HG02973 (cell line): ENCODE measurements at regions not wholly inside any gene's neighbourhood (a gene's known extent, or its start where the extent isn't known, plus 50 kb on each side); places are given as distances from the start of the nearest gene placed in this dataset.

ENCODE experiments used
- ATAC-seq: cut with Tn5 transposase; IDR thresholded peaks from one replicate; pipeline ENCODE4 v1.9.1; 2021; ENCODE audit warnings: moderate library complexity; ENCODE audit not compliant: unreplicated experiment

GRCh38 chr10:124220971-124221355 lies 127.6 kb upstream of the CHST15 start:
- no peak for ATAC-seq

DNA sequence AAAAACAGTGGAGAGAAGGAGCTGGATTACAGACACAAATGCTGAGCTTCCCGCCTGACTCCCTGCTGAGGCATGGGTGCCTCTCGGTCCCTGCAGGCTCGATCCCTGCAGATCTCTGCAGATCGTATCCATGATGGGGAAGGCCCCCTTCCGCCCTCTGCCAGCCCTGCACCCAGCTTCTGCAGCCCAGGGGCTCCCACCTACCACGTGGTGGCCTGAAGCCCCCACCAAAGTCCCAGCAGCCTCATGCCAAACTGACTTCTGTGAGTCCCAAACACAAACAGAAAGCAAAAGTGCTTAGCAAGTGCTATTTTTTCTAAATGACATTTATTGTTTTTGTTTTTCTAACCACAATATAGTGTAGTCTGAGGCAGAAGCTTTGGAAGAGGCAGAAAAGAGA lies 127.1 kb upstream of the CHST15 start:
- ATAC-seq, result no peak

DNA sequence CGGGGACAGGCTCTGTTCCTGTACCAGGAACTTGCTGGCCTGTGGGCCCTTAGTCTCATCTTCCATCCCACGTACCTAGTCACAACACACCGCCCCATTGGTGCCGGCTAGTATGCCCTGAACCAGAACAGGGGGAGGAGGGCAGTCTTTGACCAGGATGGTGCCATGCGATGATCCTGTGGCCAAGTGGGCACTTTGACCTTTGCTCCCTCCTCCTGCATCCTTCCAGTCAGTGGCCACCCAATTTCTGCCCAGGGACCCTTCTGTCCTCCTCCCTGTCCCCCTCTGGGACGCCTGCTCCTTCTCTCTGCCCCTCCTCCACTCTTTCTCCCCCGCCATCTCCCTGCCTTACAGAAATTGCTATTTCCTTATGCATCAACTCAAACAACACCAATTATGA lies 126.3 kb upstream of the CHST15 start:
- no peak for ATAC-seq

DNA sequence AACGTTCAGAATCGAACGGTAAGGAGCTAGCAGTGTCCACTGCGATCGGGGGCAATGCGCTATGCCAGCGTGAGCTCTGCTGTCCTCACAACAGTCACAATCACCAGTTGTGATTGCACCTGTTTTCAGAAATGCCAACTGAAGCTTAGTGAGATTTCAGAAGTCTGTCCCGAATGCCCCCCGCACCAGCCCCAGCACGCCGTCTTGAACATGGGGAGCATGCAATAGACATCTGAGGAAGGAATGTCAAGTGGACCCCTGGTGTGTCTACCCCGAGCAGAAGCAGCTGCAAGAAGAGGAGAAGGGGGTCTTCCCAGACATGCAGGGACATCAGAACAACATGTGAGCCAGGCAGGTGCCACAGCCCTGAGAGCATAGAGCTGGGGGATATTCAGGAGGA lies 125.7 kb upstream of the CHST15 start:
- ATAC-seq, result no peak

DNA sequence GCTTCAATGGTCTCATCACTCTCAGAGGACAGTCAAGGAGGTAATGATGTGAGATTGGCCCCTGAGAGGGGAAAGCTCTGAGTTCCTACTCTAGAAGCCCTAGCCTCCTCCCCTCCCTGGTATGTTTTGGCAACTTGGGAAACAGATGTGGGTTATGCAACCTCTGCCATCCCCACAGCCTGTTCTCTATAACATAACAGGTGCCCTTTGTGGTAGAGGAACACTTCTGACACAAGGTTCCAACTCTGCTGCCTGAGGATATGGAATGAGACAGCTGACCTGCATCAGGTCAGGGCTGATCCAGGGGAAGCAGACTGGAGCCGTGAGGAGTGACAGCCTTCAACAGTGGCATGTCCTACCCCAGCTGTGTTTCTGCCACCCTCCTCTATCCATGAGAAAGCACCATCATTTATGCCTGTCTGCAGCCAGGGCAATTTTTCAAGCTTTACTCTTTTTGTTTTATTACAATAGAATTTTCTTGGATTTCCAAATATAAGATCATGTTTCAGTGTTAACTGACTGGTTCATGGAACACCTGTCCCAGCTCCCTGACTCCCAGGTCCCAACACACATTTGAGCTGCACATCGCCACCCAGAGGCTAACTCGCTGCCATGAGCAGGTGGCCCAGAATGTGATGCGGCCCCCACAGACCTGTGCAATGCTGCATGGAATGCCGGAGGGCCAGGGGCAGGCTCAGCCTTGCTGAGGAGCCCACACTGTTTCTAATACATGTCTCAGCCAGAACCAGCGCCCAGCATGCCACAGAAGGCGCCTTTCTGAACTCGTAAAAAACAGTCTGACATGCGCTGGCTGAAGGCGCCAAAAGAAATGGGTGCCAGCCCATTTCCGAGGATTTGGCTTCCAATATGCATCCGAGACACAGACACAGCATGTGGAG lies 124.8 kb upstream of the CHST15 start:
- ATAC-seq, result no peak

DNA sequence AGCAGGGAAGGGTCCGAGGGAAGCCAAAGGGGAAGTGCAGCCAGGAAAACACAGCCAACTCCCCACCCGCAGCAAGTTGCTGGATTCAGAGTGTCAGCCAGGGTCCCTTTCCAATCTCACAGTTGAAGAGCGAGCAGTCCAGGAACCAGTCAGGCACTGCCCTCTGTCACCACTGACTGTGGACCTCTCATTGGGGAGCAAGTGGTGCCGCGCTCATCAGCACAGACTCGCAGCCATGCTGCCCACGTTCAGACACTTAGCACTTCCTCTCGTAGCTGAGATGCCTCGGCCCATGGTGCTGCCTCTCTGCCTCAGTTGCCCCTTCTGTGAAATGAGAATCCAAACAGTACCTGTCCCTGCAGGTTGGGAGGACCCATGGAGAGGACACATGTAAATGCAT lies 123.6 kb upstream of the CHST15 start:
- no peak for ATAC-seq

DNA sequence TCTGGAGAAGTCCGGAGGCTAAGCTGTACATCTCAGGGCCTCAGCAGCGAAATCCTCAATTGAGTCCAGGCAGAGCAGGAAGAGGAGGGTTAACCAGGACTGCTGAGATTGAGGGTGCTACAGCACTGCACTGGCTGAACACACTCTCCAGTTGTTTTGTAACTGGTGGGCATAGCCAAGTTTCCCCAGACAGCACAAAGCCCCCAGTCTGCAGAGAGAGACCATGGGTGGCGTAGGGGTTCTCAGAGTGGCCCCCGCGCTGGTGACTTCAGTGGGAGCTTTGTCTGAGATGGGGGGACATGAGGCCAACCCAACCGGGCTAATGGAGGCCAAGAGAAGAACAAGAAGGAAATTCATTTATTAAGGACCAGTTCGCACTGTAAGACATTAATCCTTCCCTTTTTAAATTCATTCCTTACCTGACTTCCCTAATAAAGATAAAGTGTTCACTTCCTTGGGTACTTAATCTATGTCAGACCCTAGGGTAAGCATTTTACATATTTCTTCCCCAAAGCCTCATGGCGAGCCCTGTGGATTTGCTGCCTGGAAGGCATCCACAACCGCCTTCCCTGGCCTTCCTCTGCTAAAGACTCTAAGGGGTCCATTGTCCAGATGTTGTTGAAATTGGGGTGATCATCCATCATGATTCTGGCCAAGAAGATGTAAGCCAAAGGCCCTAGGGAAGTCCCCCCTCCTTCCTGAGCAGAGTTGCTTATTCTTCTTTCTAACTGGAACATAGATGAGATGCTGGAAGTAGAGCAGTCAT lies 121.4 kb upstream of the CHST15 start:
- ATAC-seq, result no peak

DNA sequence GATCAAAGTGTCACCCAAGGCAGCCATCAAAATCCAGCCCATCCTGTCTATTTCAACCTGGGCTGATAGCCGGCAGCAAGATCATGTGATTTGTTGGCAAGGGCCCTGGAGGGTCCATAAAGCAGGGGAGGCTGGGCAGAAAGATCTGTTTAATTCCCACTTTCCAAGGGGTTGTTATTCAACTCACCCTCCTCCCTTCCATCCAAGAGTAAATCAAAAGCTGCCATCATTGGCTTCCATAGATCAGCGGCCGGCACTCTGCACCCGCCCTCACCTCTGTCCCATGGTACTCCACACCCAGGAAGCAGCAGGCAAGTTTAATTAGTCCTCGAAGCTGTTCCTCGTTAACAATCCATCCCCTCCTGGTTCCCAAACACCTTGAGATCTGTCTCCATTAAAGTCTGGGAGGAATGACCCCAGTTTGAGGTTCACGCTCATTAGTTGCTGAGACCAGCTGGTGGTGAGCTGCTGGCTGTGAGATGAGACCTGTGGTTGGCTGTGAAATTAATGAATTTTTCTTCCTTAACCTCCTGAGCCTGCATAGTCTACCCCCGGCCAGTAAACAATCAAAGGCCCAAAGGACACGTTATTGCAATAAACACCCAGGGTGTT lies 120.6 kb upstream of the CHST15 start:
- ATAC-seq, result no peak

- ATAC-seq, result no peak
Measured at GRCh38 chr10:124213471-124213870, 120.1 kb upstream of the CHST15 start.

- no peak for ATAC-seq
Measured at GRCh38 chr10:124212702-124213101, 119.3 kb upstream of the CHST15 start.

DNA sequence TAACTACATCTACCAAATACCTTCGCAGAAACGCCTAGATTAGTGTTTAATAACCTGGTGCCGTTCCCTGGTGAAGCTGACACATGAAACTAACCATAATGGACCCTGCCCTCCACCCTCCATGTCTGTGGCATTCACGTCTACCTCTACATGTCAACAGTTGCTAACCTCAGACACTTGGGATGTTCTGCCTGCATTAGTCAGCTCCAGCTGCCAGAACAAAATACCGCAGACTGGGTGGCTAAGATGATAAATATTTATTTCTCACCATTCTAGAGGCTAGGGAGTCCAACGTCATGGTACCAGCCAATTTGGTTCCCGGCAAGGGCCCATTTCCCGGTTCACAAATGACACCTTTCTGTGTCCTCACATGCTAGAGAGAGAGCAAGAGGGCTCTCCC lies 118.5 kb upstream of the CHST15 start:
- ATAC-seq, result no peak

DNA sequence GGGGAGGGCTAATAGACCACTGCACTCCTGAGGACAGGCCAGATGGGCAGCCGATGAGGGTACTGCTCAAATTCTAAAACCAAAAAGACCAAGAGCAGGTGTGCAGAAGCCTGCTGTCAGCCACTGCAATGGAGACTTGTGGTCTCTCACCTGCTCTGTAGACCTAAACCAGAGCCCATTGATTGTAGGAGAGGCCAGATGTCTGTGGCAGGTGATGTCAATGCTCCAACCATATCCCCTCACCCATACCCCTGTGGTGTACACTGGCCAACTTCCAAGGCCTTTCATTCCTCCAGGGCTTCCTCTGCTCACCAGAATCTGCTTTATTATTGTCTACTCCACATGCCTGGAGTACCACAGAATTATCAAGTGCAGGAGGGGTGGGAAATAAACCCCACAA lies 116.9 kb upstream of the CHST15 start:
- ATAC-seq, result no peak

DNA sequence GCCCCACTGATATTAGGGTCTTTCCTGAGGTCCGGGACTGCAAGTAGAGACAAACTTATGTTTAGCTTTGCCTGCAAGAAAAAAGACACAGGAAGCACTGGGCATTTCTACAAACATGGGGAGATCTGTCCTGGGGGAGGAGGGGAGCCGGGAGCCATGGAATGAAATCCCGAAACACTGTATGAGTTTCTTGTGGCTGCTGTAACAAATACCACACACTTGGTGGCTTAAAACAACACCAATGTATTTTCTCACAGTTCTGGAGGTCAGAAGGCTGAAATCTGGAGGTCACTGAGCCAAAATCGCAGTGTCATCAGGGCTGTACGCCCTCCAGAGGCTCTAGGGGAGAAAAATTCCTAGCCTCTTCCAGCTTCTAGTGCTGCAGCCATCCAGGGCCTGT lies 114.0 kb upstream of the CHST15 start:
- ATAC-seq, result no peak

DNA sequence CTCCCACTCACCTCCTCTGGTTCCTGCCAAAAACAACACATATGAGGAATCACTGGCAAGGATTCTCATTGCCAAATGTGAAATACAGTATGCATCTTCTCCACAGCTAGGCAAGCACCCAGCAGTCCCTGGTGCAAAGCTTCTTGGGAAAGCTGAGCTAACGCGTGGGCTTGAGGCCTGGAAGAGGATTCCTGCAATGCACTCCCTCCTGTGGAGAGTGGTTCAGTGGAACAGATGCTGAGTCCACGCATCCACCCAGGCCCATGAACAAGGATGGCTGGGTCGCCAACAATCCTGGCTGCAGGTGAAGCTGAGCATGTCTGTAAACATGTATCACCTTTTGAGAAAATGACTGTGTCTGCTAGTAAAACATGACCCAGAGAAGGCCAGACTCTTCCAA lies 113.2 kb upstream of the CHST15 start:
- no peak for ATAC-seq

- ATAC-seq, result no peak
Measured at GRCh38 chr10:124205432-124205831, 112.0 kb upstream of the CHST15 start.

GRCh38 chr10:124204726-124205125 lies 111.3 kb upstream of the CHST15 start:
- ATAC-seq, result no peak

DNA sequence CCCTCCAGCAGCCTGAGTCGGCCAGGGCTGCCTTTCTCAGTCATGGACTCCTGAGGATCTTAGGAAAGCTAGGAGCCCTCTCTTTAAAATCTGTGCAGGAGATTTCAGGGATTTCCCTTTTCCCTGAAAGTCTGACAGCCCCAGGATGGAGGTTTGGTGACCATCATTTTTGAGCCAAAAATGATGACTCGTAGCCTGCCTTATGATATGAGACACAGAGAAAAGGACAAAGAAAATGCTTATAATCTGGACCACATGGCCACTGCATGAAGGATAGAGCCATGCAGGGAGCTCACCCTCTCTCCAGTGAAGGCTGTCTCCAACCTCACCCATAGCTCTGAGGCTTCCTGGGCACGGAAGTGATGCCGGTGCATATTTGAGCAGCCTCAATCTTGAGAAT lies 106.6 kb upstream of the CHST15 start:
- ATAC-seq, result no peak

GRCh38 chr10:124198871-124199270 lies 105.5 kb upstream of the CHST15 start:
- ATAC-seq, result no peak

DNA sequence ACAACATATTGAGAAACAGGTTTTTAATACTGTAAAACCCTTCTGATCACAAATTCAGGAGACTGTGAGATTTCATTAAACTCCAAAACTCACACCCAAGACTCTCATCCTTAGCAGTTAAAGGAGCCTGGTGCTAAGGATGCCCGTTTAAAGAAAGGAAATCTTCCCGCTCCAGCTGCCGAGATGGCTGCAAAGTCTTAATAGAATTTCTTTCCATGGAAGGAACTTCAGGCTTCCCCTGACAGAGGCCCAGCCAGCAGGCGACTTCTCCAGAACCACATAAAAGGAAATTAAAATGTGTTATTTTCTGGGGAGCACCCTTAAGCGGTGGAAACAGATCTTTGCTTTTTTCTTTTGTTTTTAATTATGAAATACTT lies 104.7 kb upstream of the CHST15 start:
- ATAC-seq, result no peak

GRCh38 chr10:124197371-124198124 lies 104.2 kb upstream of the CHST15 start:
- no peak for ATAC-seq

DNA sequence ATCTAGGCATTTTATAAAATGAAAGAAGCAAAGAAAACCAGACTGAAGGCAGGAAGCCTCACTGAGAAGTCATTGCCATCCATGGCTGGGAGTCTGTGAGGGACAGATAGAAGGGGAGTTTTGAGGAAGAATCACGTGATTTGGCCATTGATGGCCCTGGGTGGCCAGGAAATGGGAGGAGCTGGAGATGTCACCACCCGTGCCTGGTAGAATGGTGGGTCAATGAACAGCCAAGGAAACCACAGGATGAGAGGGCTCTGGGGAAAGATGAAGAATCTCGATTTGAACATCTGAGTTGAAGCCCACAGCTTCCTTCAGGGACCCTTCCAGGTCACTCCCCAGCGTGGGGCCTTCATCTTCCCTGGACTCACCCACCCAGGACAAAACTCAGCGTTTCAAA lies 103.3 kb upstream of the CHST15 start:
- ATAC-seq, result no peak
